NCI-H748 treated with DMSO at 0.1 percent for 48 hours (cell line): ENCODE measurements at regions not wholly inside any gene's neighbourhood (a gene's known extent, or its start where the extent isn't known, plus 50 kb on each side); places are given as distances from the start of the nearest gene placed in this dataset.
"Not testable (repeated sequence)": the region's sequence is repeated elsewhere in the genome, so short reads cannot be mapped to it uniquely, and the experiment has no call there.

Experiments
- DNase-seq: peaks from one replicate; lab custom pipeline; 2025; lab: John Stamatoyannopoulos, UW

DNA sequence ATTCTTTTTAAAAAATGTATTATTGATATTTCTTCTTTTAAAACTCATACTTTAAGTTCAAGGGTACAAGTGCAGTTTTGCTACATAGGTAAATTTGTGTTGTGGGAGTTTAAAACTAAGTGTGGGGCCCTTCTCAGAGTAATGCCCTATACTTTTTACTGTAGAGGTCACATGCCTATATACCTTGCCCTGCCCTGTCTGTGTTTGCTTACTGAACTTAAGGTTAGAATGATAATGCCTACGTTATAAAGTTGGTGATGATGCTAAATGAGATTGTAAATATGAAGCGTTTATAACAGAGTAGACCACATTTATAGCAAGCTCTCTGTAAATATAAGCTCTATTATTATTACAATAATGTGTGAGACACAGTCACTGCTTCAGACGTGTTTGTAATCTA lies 261.9 kb downstream of the RASSF9 start:
- no peak for DNase-seq

DNA sequence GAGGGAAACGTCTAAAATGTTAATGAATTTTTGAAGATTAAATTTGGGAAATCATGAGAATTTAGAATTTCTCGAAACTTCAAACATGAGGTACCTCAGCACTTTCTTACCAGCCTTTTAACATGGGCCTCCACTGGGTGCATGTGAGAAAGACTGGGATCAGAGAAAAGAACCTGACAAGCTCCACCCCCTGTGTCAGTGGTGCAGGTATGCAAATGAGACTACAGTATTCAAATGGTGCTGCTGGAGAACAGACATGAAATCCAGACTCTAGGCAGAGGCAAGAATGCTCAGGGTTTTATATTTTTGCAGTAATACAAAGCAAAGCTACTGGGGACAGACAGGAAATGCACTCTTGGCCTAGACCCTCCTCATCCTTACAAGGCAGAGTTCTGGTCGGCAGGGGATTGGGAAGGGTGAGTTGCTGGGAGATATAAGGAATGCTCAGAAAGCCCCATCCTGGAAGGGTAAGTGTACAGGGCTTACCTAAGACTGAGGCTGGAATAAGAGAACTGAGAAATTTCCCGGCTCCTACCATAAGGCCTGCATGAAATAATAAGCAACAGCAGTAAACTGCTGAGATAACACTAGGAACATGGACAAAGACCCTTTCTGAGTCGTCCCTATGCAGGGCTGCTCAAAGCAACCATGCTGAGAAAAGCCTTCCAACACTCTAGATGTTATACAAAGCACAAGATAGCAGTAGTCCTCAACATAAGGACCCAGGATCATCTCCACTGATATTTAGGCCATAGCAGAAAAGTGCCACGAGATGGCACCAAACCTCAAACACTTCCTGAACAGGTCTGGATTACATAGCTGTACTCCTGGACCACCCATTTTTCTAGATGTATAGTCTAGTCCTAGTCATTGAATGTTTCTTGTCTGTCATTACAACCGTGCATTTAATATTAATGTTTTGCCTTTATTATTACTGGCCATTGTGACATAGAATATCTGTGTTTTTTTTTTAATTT lies 260.8 kb downstream of the RASSF9 start:
- peak; percentile 49 for DNase-seq

DNA sequence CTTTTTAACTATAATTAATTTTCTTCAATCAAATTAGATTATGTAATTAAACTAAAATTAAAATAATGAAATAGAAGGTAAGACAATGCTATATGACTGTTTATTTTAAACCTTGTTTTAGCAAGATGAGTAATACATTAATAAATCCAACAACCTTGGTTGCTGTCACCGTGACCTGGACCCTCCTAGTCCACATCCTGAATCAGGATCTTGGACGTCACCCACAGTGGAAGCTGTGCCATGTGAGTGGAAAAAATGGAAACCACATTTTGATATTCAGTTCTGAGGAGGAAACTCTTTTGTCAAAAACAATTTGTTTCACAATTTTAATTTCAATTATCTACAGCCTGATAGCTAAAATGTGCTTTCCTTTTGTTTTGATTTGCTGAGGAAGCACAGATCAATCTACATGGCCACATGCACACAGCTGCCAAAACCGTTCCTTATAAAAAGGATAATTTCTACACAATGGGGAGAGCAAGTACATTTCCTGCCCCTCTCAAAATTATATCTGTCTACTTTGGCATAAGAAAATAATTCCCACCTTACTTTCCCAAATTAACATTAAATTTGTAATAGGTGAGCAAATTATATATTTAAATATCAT lies 255.5 kb downstream of the RASSF9 start:
- no peak for DNase-seq

DNA sequence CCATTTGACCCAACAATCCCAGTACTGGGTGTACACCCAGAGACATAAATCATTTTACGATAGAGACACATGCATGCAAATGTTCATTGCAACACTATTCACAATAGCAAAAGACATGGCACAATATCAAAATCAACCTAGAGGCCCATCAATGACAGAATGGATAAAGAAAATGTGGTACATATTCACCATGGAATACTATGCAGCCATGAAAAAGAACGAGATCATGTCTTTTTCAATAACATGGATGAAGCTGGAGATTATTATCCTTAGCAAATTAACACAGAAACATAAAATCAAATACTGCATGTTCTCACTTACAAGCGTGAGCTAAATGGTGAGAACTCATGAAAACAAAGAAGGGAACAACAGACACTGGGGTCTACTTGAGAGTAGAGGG lies 249.1 kb downstream of the RASSF9 start:
- DNase-seq: no peak

DNA sequence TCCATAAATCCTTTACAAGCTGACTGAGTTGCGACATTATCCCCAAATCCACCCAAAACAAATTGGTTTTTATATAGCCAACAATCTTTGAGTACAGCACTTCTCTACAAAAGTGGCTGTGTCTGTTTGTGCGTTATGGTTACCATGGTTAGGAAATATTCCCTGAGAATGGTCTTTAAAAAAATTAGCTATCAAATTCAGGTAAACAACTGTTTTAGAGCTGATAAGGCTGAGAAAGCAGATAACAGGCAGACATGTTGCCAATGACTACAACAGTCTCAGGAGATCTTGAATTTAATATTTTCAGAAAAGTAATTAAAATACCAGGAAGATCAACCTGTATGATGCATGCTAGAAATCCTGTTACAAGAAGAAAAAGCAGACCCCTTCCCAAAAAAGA lies 248.0 kb downstream of the RASSF9 start:
- no peak for DNase-seq

DNA sequence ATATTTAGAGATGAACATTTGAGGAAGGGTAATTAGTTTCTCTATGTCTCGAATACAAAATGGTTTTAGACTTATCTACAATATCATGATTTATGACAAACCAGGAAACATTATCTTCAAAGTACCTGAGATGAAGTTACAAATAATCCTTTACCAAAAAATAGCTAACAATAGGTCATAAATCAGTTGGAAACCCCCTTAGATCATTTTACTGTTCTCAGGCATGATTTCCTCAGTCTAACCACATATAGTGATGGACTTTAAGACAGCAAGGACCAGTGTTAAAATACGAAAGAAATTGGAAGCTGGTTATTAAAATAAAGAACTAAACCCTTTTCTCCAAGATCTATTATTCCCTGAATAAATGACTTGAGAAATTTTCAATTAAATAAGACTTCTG lies 235.4 kb downstream of the RASSF9 start:
- no peak for DNase-seq

DNA sequence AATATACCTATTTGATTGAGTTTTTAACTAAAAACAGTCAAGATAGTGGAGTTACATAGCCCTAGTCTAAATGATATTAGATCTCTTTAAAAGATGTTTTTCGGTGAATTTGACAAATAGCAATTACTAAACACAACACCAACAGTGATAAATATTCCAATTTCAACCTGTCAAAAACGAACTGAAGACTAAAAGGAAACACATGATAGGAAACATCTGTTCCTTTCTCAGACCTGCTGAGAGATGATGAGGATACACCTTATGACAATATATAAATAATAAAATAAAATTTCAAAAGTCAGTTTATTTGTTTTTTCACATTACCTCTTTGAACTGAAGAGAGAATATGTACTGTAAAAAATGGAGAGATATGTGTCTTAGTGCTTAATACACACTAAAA lies 232.7 kb downstream of the RASSF9 start:
- DNase-seq: no peak

DNA sequence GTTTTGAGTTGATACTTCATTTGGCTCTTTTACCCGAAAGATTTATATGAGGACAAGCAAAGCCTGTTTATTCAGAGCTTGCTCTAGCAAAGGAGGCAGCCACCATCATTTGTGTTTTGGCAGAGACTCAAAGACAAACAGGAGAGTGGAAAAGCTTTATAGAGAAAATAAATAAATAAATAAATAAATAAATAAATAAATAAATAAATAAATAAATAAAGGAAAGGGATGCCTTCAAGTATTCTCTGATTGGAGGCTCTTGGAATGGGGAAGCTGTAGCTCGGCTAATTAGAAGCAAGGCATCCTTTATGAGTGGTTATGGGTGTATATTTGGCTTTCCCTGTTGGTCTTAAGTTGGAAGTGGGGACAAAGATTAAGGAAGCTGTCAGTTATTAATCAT lies 229.8 kb downstream of the RASSF9 start:
- DNase-seq: no peak

DNA sequence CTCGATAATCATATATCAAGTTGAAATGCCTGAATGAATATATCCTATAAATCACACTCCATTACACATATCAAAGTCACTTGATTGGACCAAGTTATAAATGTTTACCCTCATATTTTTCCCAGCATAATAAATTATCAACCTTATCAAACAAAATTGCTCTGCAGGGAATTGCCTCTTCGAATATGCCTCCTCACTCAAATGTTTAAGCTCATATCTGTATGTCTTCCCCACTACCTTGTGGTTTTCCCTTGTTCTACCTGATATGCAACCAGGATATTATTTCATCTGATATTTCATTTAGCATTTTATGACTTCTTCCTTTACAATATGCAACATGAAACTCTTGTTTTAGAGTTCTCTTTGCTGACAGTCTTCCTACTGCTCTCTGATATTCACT lies 226.4 kb downstream of the RASSF9 start:
- no peak for DNase-seq

DNA sequence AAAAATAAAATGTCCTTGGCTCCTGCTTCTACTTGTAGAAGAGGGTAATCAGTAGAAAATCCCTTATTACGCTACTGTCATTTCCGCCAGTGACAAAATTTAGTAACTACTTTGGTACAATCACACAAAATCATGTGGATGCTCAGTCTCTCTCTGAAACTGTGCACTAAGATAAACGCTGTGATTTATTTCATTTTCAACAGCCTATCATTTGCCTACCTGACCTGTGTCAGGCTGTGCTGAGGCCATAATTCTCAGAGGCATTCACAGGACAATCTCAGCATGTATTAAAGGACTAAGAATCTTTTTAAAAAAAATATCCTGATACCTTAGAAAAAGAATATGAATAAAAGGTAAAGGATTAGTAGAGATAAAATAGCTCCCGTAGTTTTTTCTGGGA lies 226.0 kb downstream of the RASSF9 start:
- DNase-seq: no peak

DNA sequence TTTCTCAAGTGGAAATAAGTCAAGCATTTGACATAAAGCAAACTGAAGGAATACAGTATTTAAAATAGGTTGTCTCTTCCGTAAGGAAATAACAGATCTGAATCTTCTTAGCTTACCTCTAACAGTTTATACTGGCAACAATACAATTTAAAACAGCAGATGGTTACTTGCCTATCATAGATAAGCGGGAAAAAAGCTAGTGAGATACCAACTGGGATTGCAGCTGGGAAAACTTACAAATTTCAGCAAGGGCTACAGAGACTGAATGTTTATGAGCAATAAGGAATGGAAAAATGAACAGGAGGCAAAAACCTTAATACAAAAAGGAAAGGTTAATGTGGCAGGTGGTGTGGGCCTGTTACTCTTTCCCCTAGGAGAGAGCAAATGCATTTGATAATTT lies 220.0 kb downstream of the RASSF9 start:
- DNase-seq: no peak

DNA sequence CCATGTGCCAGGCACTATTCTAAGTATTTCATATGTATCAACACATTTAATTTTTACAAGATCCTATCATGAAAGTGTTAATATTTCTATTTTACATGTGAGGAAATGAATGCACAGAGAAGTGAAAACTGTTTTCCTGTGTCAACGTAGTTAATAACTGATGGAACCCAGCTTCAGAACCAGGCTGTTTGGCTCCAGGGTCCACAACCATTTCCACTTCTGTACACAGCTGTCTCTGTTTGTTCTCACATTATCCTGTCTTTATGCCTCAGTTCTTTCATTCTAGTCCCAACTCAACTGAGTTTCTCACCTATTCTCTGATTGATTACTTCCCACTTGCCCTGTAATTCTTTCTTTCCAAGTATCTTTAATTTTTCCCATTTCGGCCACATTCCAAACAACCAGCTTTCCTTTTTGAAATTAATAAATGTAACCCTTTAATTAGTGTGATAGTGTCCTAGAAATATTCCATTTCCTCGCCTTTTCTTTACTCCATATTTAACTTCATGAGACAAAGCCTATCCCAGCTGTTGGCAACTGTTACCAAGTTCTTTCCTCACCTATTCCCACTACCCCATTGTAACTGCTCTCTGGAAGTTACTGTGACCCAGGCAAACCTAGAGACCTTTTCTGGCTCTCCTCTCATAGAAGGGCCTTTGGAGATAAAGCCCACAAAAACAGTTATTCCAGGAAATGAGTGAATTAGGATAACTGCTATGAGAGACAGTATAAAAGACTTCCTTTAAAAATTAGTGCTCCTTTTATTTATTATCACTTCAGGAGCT lies 218.7 kb downstream of the RASSF9 start:
- DNase-seq: no peak

DNA sequence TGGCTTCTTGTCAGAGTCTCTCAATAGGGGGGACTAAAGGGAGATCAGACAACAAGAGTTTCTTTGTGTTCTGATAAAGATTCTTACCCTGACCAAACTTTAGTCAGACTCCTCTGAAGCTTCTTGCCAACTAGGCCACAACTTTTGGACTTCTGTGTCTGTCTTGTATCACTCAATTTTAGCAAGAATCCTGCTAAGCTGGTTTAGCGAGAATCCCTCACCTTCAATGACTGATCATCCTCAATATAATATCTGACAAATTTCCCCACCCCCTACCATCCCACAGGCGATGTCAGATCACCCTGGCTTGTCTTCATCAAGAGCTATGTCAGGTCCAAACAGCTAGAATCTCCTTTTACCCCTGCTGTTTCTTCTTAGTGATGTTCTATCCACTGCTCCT lies 215.2 kb downstream of the RASSF9 start:
- no peak for DNase-seq

DNA sequence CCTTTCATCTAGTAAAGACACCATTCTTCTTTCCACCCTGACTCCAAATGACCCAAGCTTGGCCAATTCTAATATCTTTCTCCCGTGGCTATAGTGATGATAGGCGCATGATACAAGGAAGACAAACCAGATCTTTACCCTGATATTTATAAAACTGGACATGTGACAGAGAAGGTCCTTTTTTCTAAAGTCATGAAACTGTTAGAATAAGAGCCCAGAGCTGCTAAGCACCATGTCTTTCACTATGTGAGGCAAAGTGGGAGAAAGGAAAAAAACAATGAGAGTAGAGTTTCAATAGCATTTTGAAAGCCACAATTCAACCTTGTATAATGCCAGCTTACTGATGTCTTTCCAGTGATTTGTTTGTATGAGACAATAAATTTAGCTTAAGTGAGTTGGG lies 212.4 kb downstream of the RASSF9 start:
- no peak for DNase-seq

DNA sequence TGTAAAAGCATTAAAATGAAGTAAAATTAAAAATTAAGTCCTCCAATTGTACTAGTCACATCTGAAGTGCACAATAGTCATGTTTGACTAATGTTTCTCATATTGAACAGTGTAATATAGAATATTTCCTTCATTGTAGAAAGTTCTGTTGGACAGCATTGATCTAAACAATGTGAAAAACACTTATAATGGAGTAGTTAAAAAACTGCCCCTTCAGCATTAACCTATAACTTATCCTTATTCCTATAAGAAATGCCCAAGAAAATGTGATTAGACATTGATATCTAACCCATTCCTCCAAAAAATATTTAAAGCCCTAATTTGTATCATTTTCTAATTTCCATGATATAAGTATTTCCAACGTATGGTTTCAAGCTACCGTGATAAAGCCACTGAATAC lies 210.7 kb downstream of the RASSF9 start:
- DNase-seq: no peak

DNA sequence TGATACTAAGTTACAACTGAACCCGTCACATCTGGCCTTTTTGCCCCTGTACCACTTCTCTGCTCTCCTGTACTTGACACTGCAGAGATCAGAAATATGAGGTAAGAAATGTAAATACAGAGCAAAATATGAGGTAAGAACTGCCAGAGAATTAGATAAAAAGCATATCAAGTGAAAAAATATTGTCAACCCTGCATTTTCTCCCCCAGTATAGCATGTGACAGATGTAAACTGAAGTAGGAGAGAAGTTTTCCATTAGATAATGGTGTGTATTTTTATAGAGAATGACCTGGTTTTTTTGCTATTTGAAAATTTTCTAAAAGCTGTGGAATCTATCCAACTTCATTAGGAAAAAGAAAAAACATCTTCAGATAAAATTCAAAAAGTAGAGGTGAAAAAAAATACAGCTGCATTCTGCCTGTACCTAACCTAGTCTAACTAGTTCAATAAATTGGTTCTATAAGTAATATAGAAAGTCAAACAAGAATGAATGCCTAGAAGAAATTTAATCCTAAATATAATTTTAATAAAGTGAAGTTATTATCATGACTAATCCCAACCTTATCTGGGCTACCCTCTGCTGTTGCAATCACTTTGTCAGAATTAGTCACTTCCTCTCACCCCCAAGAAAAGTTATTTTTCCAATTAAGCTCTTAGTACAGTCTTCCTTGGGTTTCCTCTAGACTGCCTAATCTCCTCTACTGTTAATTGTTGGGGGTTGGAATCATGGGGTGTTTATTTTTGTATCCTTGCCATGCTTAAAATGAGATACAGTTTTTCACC lies 210.0 kb downstream of the RASSF9 start:
- DNase-seq: no peak

DNA sequence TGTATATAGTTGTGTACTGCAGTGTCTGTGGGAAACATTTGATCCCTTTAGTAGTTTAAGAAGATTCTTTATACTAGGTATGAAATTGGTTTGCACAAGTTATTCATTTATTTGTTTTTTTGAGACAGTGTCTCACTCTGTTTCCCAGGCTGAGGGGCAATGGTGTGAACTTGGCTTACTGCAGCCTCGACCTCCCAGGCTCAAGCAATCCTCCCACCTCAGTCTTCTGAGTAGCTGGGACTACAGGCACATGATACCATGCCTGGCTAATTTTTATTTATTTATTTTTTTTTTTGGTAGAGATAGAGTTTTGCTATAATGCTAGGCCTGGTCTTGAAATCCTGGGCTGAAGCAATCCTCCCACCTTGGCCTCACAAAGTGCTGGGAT lies 209.4 kb downstream of the RASSF9 start:
- no peak for DNase-seq

DNA sequence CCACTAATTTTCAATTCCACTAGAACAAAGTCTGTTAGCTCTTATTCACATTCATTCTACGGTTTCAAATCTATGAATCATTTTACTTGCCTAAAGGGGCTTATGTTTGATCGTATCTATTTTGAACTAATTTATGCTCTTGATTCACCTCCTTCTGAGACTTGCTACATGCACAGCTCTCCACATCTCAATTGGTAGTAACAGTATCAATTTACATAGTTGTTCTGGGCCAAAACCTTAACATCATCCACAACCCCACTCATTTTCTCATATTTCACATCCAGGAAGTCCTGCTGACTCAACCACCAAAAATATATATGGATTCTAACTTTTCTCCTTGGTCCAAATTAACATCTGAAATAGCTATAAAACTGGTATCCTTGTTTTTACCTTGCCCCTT lies 208.6 kb downstream of the RASSF9 start:
- no peak for DNase-seq

DNA sequence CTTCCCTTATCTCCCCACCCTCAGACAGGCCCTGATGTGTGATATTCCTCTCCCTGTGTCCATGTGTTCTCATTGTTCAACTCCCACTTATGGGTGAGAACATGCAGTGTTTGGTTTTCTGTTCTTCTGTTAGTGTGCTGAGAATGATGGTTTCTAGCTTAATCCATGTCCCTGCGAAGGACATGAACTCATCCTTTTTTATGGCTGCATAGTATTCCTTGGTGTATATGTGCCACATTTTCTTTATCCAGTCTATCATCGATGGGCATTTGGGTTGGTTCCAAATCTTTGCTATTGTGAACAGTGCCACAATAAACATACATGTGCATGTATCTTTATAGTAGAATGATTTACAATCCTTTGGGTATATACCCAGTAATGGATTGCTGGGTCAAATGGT lies 207.6 kb downstream of the RASSF9 start:
- DNase-seq: not testable (repeated sequence)

DNA sequence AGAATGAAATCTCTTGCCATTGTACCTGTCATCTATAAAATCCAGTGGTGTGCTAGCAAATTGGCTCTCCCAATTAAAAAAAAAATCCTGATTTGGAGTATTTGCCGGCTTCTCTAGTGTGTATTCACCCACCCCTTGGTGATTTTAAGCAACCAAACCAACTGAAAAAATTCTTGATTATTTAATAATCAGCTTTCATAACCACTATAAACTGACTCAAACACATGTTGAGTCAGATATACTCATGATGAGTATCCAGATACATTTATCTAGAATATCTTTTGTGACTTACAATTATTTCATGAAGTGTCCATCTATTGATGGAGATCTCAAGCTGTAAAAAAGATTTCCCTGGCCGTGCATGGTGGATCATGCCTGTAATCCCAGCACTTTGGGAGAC lies 205.4 kb downstream of the RASSF9 start:
- no peak for DNase-seq

DNA sequence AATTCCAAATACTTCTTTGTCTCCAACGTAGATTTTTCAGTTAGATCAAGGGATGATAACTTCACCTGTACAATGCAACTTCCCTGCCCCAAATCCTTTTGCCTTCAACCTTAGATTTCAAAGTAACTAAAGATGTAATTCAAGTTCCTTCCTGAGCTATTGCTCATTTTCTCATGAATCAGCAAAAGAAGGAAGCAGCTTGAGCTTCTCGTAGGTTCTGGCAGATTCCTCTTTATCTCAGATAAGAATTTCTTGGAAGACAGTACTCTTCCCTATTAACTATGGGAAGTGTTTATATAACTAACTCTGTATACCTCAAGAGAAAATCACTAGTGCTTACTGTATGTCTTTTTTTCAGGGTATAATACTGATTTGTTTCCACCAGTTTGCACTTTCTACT lies 203.8 kb downstream of the RASSF9 start:
- DNase-seq: no peak

DNA sequence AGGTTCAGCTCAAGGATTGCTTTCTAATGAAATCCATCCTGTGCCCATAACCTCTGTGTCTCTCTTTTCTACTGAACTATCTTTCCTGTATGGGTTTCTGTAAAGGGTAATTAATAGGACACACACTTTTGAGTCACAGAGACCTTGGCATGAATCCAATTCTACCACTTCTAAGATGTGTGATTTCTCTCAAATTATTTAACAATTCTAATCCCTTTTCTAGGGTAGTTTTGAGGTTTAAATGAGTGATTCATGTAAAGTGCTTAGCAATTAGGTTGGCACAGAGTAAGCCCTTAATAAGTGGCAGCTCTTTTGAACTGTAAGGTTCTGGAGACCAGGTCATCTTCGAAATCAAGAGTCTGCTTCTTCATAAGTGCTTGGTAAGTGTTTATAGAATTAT lies 202.7 kb downstream of the RASSF9 start:
- DNase-seq: no peak
